NOMO-1 (cell line): ENCODE measurements at regions not wholly inside any gene's neighbourhood (a gene's known extent, or its start where the extent isn't known, plus 50 kb on each side); places are given as distances from the start of the nearest gene placed in this dataset.
"Not testable (repeated sequence)": the region's sequence is repeated elsewhere in the genome, so short reads cannot be mapped to it uniquely, and the experiment has no call there.

Experiments used
- DNase-seq, 2 experiments: peaks; one replicate each; lab custom pipeline; 2025; ENCODE audit not compliant: unreplicated experiment in 2 of 2; lab: John Stamatoyannopoulos, UW

DNA sequence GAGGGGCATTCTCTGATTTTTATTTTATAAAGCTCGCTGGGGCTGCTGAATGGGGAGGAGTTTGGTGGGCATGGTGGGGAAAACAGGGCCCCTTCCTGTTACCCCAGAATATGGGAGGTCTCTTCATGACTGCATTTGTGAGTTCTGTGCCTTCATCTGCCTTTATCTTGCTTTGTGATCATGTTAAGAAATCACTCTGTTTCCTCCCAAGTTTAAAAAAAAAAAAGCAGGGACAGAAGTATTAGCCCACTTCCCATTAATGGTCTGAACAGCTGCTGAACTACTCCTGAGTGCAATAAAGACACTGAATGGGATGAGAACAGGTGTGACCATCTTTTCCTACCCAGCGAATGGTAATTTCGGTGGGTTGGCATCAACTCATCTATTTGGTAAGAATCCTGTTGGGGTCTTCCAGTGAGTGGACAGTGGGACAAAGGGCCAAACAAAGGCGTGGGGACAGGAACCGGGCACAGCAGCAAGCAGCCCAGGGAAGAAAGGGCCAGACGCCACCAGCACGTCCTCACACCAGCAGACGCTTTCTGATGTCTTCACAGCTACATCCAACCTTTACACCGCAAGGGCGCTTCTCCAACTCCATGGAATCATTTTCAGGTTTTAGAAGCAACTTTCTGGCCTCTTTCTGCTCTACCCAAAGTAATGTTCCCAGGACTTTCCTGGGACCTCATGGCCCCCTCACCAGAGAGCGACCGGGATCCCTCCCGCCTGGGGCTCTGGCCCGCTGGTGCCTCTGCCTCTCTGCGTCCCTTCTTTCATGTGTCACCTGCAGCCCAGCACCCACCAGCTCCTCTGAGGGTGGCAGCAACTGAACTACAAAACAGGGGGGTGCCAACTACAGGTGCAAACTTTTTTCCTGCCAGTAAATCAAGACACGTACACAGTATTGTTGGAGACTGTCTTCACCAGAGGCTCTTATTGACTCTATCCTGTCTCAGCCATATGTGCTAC lies 160.2 kb downstream of the ADSS2 start:
- no peak for DNase-seq

DNA sequence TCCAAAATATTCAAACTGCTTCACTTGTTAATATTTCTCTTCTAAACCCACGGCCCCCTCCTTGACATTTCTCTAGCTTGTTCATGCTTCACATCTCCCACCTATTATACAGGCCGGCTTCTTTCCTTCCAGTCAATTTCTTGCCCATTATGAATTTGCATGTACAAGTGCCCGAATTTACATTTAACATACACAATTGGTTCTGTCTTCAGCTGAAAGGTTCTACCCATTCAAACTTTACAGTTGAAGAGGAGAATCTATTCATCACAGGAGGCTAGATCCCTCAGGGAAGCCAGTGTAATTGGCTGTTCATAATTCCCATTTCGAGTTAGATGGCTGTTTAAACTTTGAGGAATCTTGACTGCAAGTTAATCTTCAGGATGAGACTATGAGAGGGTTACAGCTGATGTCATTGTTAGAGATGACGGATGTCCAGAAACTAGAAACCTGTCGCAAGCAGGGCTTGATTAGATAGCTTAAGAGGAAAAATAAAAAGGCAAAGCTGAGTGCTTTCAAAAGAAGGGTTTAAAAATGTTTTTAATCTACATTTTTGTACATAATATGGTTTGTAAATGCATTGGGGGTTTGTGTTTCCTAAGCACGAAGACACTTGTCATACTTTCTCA lies 157.0 kb downstream of the ADSS2 start:
- no peak for DNase-seq

DNA sequence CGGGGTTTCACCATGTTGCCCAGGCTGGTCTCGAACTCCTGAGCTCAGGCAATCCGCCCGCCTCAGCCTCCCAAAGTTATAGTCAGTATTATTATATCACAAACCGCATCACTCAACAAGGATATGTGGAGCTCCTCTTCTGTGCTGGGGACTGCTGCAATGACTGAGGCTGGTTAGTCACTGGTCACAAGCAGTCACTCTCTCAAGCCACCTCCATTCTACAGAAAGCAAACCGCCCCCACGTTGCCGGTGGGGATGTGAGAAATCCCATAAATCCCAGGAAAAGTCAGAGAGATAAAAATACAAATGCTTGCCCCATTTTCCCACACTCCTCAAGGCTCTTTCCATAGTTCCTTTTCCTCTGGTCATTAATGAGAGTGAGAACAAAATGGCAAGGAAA lies 155.7 kb downstream of the ADSS2 start:
- no peak for DNase-seq

GRCh38 chr1:244296447-244296846 lies 155.3 kb downstream of the ADSS2 start:
- DNase-seq: no peak

DNA sequence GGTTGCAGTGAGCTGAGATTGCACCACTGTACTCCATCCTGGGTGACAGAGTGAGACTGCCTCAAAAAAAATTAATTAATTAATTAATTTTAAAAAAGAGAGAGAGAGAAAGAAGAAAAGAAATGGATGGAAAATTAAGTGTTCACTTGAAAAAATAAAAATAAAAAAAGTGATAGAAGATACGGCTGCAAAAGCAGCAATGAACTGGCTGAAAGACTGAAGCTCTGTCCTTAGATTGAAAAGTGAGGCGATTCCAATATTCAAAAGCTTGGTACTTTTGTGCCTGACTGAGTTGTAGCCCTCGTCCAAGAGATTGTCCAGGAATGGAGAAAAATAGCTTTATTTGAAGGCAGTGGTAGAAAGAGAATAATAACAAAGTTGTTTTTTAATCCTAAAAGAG lies 154.6 kb downstream of the ADSS2 start:
- DNase-seq: no peak

GRCh38 chr1:244297616-244298015 lies 154.1 kb downstream of the ADSS2 start:
- DNase-seq: no peak

GRCh38 chr1:244300029-244300375 lies 151.7 kb downstream of the ADSS2 start:
- not testable (repeated sequence) for DNase-seq

DNA sequence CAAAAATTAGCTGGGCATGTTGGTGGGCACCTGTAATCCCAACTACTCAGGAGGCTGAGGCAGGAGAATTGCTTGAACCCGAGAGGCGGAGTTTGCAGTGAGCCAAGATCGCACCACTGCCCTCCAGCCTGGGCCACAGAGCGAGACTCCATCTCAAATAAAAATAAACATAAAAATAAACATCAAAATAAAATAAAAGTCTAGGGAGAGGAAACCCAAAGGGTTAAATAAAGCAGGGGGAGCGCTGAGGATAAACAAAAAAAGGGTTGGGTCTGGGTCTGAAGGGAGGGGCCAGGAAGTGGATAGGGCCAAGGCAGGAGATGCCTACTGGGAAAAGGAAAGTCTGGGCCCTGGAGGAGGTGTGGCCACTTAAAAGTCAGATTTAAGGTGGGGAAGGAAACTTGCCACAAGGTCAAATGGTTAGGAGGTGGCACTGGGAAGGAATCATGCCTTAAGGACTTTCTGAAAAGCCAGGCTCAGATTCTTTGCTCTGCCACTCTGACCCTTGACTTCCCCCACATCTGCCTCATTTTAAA lies 150.0 kb downstream of the ADSS2 start:
- DNase-seq: no peak

GRCh38 chr1:244302876-244303609 lies 148.7 kb downstream of the ADSS2 start:
- no peak for DNase-seq

DNA sequence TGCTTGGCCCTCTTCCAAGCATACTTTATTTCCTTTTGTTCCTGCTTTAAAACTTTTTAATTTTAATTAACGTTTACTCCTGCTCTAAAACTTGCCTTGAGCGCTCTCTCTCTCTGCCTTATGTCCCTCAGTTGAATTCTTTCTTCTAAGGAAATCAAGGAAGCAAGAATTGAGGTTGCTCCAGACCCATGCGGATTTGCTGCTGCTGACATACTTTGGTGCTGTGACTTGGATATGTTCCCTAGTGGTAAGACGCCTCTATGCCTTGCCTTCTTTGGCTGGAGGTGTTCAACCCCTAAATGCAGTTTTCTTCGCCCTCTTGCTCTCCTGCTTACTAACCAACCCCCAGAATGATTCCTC lies 148.1 kb downstream of the ADSS2 start:
- DNase-seq: no peak

DNA sequence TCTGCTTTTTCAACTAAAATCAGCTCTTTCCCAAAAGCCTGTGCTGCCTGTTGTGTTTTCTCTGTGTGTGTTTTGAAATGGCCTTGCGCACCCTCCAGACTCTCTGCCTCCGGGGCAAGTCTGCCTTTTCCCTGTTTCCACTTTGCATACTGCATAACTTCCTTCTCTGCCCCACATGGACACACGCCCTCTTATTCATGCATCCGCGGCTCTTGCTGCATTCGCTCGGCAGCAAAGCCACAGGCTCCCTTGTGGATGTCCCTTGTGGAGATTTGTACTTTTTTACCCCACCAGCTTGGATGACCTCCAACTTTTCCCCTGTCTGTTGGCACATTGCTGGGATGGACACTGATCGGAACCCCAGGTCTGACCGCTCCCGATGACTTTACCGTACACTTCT lies 147.6 kb downstream of the ADSS2 start:
- no peak for DNase-seq

GRCh38 chr1:244304656-244305055 lies 147.1 kb downstream of the ADSS2 start:
- DNase-seq: peak in 1 of 2 experiments; percentile 20

- no peak for DNase-seq
Observed at GRCh38 chr1:244305776-244306341, 145.8 kb downstream of the ADSS2 start.

GRCh38 chr1:244306544-244306943 lies 145.2 kb downstream of the ADSS2 start:
- no peak for DNase-seq

GRCh38 chr1:244309191-244309590 lies 142.5 kb downstream of the ADSS2 start:
- DNase-seq: not testable (repeated sequence)

GRCh38 chr1:244311784-244312532 lies 139.8 kb downstream of the ADSS2 start:
- no peak for DNase-seq

DNA sequence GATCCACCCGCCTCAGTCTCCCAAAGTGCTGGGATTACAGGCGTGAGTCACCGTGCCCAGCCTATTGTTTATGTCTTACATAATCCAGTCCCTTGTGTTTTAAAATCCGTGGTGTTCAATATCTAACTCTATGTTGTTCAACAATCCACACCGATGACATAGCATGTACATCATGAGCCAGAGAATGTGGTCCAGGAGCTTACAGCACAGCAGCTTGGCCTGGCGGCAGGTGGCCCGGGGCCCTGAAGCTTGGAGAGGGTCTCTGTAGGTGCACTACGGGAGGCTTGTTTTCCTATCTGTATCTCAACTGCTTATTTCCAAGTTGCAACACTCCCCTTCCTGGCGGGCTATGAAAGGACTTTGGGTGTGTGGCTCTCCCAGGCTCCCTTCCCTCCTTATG lies 138.4 kb downstream of the ADSS2 start:
- DNase-seq: no peak

DNA sequence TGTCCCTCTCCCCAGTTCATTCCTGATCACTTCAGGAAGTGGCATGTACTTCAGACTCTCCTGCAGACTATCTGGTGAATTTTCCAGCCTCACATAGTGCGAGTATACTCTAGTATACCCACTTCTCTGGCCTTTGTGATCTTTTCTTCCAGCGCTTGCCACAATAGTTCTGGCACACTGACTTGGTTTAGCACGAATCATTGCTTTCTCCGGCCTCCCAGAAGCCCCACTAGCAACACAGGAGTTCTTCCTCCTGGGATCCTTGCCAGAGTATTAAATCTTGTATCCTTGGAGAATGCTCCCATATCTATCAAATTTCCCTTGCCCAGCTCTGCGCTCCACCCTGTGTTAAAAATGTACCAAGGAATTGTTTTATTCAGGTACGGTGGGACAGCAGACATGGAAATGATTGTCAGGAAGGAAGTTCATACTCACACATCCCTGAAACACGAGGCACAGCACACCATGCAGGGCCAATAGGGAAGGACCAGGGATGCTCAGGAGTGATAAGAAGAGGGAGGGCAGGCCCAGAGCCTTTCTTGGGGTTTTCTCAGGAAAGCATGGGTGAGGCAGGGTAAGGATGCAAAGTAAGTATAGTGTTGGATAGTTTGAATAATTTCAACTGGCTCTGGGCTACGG lies 136.7 kb downstream of the ADSS2 start:
- no peak for DNase-seq

DNA sequence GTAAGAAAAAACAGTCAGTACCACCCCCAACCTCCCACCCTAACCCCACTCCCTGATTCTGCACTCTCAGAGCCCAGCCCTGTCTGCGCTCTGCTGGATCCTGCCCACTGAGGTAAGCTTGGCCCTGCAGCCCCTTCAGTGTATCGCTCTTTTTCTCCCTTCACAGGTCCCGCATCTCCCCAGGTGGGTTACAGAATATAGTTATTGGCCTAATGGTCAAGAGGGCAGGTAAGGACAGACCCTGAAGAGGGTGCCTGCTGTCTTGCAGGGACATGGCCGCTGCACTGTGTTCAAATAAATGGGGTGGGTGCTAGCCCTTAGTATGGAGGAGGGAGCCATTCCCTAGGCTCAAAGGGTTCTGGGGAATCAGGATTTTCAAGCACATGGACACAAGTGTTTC lies 135.7 kb downstream of the ADSS2 start:
- DNase-seq: no peak

DNA sequence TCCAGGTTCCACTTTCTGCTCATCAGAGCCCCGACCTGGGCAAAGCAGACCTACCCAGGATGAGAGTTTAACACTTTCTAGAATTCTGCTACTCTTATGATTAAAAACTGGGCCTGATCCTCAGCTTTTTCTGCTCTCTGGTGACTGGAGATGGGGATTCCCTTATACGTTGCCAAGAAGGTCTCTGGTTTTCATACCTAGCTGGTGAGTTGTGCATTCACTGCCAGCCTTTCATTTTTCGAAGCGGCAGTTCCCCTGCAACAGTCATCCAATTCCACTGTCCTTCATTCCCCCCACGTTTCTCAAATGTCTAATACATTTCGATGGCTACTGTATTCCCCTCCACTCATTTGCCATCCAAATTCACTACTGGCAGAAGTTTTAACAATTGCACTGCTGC lies 135.3 kb downstream of the ADSS2 start:
- DNase-seq: no peak
